ENCODE measurements at regions not wholly inside any gene's neighbourhood (a gene's known extent, or its start where the extent isn't known, plus 50 kb on each side); places are given as distances from the start of the nearest gene placed in this dataset.
"Not testable (repeated sequence)": the region's sequence is repeated elsewhere in the genome, so short reads cannot be mapped to it uniquely, and the experiment has no call there.

DNA sequence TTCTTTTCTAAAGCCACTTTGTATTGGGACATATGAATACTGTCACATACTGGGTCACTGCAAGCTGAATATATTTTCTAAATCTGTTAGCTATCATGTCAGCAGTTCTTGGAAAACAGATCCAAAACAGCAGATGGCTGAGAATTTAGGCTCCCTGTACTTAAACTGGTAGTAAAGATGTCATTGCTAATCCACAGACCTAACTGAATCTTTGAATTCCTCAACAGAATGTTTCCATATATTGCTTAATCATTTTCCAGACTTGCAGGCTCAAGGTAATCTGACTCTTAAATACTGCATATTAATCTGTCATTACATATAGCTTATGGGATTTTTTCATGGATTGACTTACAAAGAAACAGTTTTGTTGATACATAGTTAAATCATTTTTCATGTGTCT is 639.0 kb upstream of the KLHL1 start:
- TF ChIP-seq, protein P1, sequence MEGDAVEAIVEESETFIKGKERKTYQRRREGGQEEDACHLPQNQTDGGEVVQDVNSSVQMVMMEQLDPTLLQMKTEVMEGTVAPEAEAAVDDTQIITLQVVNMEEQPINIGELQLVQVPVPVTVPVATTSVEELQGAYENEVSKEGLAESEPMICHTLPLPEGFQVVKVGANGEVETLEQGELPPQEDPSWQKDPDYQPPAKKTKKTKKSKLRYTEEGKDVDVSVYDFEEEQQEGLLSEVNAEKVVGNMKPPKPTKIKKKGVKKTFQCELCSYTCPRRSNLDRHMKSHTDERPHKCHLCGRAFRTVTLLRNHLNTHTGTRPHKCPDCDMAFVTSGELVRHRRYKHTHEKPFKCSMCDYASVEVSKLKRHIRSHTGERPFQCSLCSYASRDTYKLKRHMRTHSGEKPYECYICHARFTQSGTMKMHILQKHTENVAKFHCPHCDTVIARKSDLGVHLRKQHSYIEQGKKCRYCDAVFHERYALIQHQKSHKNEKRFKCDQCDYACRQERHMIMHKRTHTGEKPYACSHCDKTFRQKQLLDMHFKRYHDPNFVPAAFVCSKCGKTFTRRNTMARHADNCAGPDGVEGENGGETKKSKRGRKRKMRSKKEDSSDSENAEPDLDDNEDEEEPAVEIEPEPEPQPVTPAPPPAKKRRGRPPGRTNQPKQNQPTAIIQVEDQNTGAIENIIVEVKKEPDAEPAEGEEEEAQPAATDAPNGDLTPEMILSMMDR (IDR thresholded peaks at IDR 0.05), result no peak
- no peak for TF ChIP-seq POLR2A (IDR thresholded peaks at IDR 0.05)
- no peak for TF ChIP-seq EP300 (IDR thresholded peaks at IDR 0.05)
- Histone ChIP-seq H3K9me3 (no peaks in the 10 kb centered on the region), H3K4me3 (no peak overlapping the region), H3K27me3 (no peaks in the 10 kb centered on the region), H3K36me3 (no peaks in the 10 kb centered on the region), H3K4me1 (ENCODE audit: insufficient read depth) (no peaks in the 10 kb centered on the region), H3K27ac (no peak overlapping the region)
- intact Hi-C loops (cut with DNase I), result no loop called here
- DNase-seq, result no peak

DNA sequence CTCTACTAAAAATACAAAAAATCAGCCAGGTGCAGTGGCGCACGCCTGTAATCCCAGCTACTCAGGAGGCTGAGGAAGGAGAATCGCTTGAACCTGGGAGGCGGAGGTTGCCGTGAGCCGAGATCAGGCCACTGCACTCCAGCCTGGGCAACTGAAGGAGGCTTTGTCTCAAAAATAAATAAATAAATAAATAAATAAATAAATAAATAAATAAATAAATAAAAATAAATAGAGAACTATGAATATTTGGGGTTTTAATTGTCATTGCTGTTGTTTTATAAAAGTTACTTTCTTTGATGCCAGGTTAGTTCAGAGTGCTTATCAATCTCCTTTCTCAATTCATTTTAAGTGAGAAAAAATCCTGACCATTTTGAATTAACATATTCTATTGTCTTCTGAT is 638.2 kb upstream of the KLHL1 start:
- 95 to 96% (median 96%) methylated on average over 6 of the region's 6 CpGs for WGBS, 3 donors
- intact Hi-C loops (cut with DNase I); H3K27me3 ChIP-seq: not testable (repeated sequence)

DNA sequence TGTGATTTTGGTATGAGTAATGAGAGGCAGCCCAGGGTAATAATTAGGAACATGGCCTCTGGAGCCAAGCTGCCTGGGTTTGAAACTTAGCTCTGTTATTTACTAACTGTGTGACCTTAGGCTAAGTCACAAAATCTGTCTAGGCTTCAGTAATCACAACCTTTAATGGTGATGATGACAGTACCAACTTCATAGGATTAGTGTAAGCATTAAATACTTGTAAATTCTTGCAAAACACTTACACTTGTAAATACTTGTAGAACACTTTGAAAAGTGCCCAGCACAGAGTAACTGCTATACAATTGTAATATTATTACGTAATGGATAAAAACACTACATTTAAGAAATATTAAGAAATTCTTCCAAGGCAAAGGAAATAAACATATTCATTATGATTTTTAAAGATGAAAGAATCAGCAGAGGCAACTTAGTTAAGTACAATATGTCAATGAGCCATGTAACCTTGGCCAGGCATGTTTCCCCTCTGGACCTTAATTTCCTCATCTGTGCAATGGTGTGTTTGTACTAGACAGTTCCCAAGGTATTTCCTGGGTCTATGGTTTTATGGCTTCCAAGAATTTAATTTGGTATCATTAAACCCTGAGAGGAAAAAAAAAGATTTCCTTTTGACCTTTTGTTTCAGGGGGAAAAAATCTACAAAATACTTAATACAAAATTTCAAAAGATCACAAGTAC is 628.5 kb upstream of the KLHL1 start:
- DNase-seq, result no peak
- Histone ChIP-seq H3K27ac (no peak overlapping the region), H3K36me3 (no peaks in the 10 kb centered on the region), H3K4me3 (no peak overlapping the region), H3K4me1 (ENCODE audit: insufficient read depth) (no peaks in the 10 kb centered on the region), H3K27me3 (no peaks in the 10 kb centered on the region), H3K9me3 (no peaks in the 10 kb centered on the region)
- intact Hi-C loops (cut with DNase I), result no loop called here
- TF ChIP-seq POLR2A (IDR thresholded peaks at IDR 0.05), result no peak
- TF ChIP-seq, protein P1 (IDR thresholded peaks at IDR 0.05), result no peak
- no peak for TF ChIP-seq EP300 (IDR thresholded peaks at IDR 0.05)
- WGBS, 3 donors, result 94 to 98% (median 95%) methylated on average over 1 of the region's 1 CpG

More for the DNA sequence above, 638.2 kb upstream of the KLHL1 start:
- H3K9me3 ChIP-seq; H3K4me1 ChIP-seq (ENCODE audit: insufficient read depth); H3K4me3 ChIP-seq; H3K27ac ChIP-seq; DNase-seq; H3K36me3 ChIP-seq: not testable (repeated sequence)

DNA sequence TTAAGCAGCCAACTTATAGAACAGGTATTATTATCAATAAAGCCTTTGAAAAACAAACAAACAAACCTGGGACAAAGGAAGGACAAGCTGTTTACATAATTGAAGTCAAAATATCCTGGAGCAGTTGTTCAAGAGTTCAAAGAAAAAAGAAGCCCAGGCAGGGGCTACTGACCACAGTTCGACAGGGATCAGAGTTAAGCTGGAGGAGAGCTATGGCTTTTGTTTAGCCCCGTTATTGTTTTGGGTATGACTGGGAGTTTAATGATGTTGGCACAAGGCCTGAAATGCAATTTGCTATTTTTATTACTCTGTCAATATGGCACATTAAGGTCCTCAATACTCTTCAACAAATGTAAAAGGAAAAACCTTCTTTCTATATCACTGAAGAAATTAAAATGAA is 624.4 kb upstream of the KLHL1 start:
- Histone ChIP-seq H3K4me3 (no peak overlapping the region), H3K27ac (no peak overlapping the region), H3K4me1 (ENCODE audit: insufficient read depth) (no peaks in the 10 kb centered on the region), H3K9me3 (no peaks in the 10 kb centered on the region), H3K27me3 (no peaks in the 10 kb centered on the region), H3K36me3 (no peaks in the 10 kb centered on the region)
- TF ChIP-seq EP300 (IDR thresholded peaks at IDR 0.05) (no peak), POLR2A (IDR thresholded peaks at IDR 0.05) (no peak)
- TF ChIP-seq, protein P1 (IDR thresholded peaks at IDR 0.05), result no peak
- no peak for DNase-seq
- WGBS, 3 donors, result 38 to 54% (median 41%) methylated on average over 2 of the region's 2 CpGs
- intact Hi-C loops (cut with DNase I), result no loop called here

DNA sequence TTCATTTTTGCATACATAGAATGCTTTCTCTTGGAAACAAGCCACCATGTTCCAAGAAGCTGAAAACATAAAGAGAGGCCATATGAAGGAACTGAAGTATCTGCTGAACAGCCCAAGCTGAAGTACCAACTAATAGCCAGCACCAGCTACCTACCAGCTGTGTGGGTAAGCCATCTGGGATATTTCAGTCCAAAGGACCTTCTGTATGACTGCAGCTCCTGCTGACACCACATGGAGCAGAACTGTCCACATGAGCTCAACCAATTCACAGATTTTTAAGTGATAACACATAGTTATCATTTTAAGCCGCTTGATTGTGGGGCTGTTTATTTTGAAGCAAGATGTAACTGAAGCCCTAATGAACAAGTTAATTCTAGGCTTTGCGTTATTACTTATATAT is 621.1 kb upstream of the KLHL1 start:
- H3K9me3 ChIP-seq, result no peaks in the 10 kb centered on the region
- H3K27me3 ChIP-seq, result no peaks in the 10 kb centered on the region
- 88 to 99% (median 89%) methylated on average over 2 of the region's 2 CpGs for WGBS, 3 donors
- TF ChIP-seq, protein P1 (IDR thresholded peaks at IDR 0.05), result no peak
- no peak for TF ChIP-seq EP300 (IDR thresholded peaks at IDR 0.05)
- no peak for TF ChIP-seq POLR2A (IDR thresholded peaks at IDR 0.05)
- H3K27ac ChIP-seq, result no peak overlapping the region
- no peaks in the 10 kb centered on the region for H3K36me3 ChIP-seq
- DNase-seq, result no peak
- no peaks in the 10 kb centered on the region for H3K4me1 ChIP-seq (ENCODE audit: insufficient read depth)
- H3K4me3 ChIP-seq, result no peak overlapping the region
- intact Hi-C loops (cut with DNase I), result no loop called here

Data from ovary (tissue), 7 donors.